Hematopoietic multipotent progenitor cell treated with erythropoietin and hydrocortisone succinate and interleukin-3 and kit ligand, for 4 days (in vitro differentiated cells): ENCODE measurements at regions not wholly inside any gene's neighbourhood (a gene's known extent, or its start where the extent isn't known, plus 50 kb on each side); places are given as distances from the start of the nearest gene placed in this dataset.
"Not testable (repeated sequence)": the region's sequence is repeated elsewhere in the genome, so short reads cannot be mapped to it uniquely, and the experiment has no call there.

Source experiments
- DNase-seq: peaks from one replicate; pipeline ENCODE4 v3.0.0-alpha.2; 2015

- no peak for DNase-seq
These were observed 151.0 kb downstream of the CD47 start for GRCh38 chr3:107939691-107940442.

- peak; percentile 68 for DNase-seq
These were observed 152.7 kb downstream of the CD47 start for GRCh38 chr3:107938143-107938542.

- DNase-seq = no peak
These were observed 156.0 kb downstream of the CD47 start for GRCh38 chr3:107934808-107935207.

- no peak for DNase-seq
These were observed 157.4 kb downstream of the CD47 start for GRCh38 chr3:107933450-107933849.

- DNase-seq = no peak
These were observed 159.5 kb downstream of the CD47 start for GRCh38 chr3:107931326-107931725.

GRCh38 chr3:107929088-107929487 is 161.7 kb downstream of the CD47 start:
- DNase-seq = no peak

GRCh38 chr3:107928084-107928445 is 162.8 kb downstream of the CD47 start:
- DNase-seq = peak; percentile 58

- peak; percentile 83 for DNase-seq
These were observed 163.3 kb downstream of the CD47 start for GRCh38 chr3:107927361-107928083.

GRCh38 chr3:107925851-107926250 is 165.0 kb downstream of the CD47 start:
- no peak for DNase-seq

- no peak for DNase-seq
These were observed 169.8 kb downstream of the CD47 start for GRCh38 chr3:107921038-107921437.

GRCh38 chr3:107920538-107920937 is 170.3 kb downstream of the CD47 start:
- no peak for DNase-seq

GRCh38 chr3:107919239-107919638 is 171.6 kb downstream of the CD47 start:
- no peak for DNase-seq

- DNase-seq = no peak
These were observed 174.7 kb downstream of the CD47 start for GRCh38 chr3:107916171-107916570.

- DNase-seq = no peak
These were observed 175.1 kb downstream of the CD47 start for GRCh38 chr3:107915706-107916105.

- peak; percentile 7 for DNase-seq
These were observed 177.1 kb downstream of the CD47 start for GRCh38 chr3:107913701-107914100.

- DNase-seq = no peak
These were observed 179.4 kb downstream of the CD47 start for GRCh38 chr3:107911337-107912000.

- DNase-seq = no peak
These were observed 180.0 kb downstream of the CD47 start for GRCh38 chr3:107910713-107911259.

GRCh38 chr3:107909583-107909982 is 181.2 kb downstream of the CD47 start:
- not testable (repeated sequence) for DNase-seq

GRCh38 chr3:107907996-107908395 is 182.8 kb downstream of the CD47 start:
- no peak for DNase-seq

GRCh38 chr3:107904536-107905066 is 186.2 kb downstream of the CD47 start:
- DNase-seq = no peak

GRCh38 chr3:107899990-107900651 is 190.7 kb downstream of the CD47 start:
- no peak for DNase-seq

GRCh38 chr3:107897471-107898061 is 193.3 kb downstream of the CD47 start:
- DNase-seq = peak; percentile 28
